Fibroblast of the aortic adventitia (primary cell): ENCODE measurements at regions not wholly inside any gene's neighbourhood (a gene's known extent, or its start where the extent isn't known, plus 50 kb on each side); places are given as distances from the start of the nearest gene placed in this dataset.

Experiments
- DNase-seq: peaks from one replicate; pipeline ENCODE4 v3.0.0-alpha.2; 2010; ENCODE audit warnings: low read depth
- H3K4me3 ChIP-seq: 2 replicates; pipeline ENCODE4 v1.5.1; 2011; ENCODE audit warnings: low read depth, mild to moderate bottlenecking, control low read depth, low read length, moderate library complexity
- CTCF ChIP-seq: IDR thresholded peaks from 2 replicates; pipeline ENCODE4 v1.5.1; 2011; ENCODE audit warnings: mild to moderate bottlenecking, low read length, control low read depth, inconsistent platforms; ENCODE audit not compliant: insufficient read depth

DNA sequence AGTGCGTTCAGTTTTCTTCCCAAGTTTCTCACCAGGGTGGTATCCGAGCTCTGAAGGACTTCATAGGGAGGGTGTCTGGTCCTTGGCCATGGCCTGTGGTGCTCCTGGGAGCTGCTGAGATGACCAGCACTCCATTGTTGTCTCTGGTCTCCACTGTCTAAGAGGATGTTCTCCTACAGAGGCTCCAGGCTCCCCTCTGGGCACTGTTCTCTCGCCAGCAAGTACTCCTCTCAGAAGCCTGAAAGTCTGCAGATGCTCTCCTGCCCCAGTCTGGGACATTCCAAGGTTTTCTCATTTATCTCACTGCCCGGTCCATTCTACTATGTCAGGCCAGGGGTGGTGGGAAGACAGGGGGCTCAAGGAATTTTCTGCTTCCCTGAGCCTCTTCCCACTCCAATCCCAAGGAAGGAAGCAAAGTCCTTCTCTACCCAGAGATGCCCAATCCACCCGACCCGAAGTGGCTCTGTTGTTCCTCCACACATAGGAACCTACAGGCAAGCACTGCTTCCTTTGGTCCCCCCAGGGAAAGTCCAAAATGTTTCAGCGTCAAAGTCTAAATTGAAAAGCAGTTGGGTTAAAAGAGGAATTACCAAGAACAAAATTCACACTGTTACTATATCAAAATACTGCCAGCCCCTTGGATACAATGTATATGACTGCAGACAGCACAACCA lies 110.5 kb downstream of the GYPC start:
- no peak for TF ChIP-seq CTCF
- H3K4me3 ChIP-seq = no peak overlapping the region
- DNase-seq = no peak

DNA sequence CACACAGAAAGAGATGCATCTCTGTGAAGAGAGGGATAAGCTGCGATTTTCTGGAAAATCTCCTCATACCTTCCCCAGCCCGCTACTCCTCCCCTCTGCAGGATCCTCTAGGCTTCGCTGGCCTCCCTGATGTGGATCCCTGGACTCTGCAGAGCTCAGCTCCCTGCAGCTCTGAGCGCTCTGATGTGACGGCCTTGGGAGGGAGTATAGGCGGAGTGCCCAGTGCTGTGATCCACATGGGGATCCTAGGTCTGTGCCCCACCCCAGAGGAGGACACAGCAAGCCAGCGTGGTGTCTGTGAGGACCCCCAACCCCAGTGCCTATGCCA lies 111.0 kb downstream of the GYPC start:
- TF ChIP-seq CTCF = no peak
- H3K4me3 ChIP-seq = no peak overlapping the region
- DNase-seq = no peak

- no peak for TF ChIP-seq CTCF
- no peak overlapping the region for H3K4me3 ChIP-seq
- DNase-seq = no peak
Observed at GRCh38 chr2:126769118-126769517, 113.2 kb downstream of the GYPC start.

DNA sequence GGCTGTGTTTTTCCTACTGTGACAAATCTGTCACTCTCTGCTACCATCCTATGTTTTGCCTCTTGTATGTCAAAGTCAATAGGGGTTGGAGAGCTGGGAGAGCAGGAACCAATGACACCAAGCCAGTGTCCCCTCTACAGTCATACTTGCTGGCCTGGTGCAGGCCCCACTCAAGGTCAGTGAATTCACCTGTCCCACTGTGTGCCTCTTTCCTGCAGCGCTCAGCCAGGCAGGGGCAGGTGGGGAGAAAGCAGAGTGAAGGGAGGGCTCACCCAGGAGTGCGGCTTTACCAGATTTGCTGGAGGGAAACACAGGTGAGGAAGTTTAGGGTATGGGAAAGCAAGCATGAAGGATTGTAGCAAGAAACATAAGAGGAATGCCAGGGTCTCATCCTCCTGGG lies 114.5 kb downstream of the GYPC start:
- TF ChIP-seq CTCF = no peak
- no peak for DNase-seq

GRCh38 chr2:126771094-126771493 lies 115.1 kb downstream of the GYPC start:
- TF ChIP-seq CTCF = no peak
- H3K4me3 ChIP-seq = no peak overlapping the region
- DNase-seq = no peak

More for the DNA sequence above, 114.5 kb downstream of the GYPC start:
- no peak overlapping the region for H3K4me3 ChIP-seq

DNA sequence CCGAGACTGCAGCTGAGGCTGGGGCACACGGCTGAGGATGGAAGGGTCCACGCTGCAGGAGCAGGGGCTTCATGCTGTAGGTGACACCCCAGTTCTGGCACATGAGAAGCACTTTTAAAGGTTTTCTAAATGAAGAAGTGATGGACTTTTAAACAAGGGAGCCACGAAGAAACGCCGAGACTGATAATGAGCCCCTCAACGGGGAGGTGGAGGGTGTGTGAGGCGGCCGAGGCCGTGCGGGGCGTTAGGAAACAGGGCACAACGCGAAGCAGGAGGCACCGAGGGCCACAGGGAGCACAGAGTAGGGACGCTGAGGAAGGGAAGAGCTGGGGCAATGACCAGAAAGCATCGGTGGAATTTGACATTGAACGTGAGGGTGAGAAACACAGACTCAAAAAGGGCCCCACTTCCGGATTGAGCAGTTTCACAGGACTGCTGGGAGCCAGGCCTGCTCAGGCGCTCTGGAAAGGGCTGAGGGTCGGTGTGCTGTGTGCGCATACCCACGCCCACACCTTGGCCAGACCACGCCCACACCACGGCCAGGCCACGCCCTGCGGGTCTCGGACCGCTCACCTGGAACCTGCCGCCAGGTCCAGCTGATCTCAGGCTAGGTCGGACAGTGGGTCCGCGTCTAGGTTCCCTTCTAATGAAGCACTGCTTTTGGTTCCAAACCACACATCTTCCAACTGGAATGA lies 115.7 kb downstream of the GYPC start:
- no peak overlapping the region for H3K4me3 ChIP-seq
- TF ChIP-seq CTCF = no peak
- DNase-seq = no peak

- H3K4me3 ChIP-seq = no peak overlapping the region
- DNase-seq = no peak
- TF ChIP-seq CTCF = no peak
Observed at GRCh38 chr2:126774290-126774689, 118.3 kb downstream of the GYPC start.
